ENCODE measurements at regions not wholly inside any gene's neighbourhood (a gene's known extent, or its start where the extent isn't known, plus 50 kb on each side); places are given as distances from the start of the nearest gene placed in this dataset.

DNA sequence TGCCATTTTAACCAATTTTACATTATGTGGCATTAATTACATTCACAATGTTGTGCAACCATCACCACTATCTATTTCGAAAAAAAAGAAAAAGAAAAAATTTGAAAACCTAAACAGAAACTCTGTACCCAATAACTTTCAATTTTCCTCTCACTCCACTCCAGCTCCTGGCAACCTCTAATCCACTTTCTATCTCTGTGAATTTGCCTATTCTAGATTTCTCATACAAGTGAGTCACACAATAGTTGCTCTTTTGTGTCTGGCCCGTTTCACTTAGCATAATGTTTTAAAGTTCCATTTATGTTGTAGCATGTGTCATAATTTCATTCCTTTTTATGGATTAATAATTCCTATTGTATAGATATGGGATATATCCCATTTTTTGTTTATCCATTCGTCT, 53.3 kb upstream of the TBC1D5 start:
- TF ChIP-seq ZNF274 (IDR thresholded peaks at IDR 0.05; ENCODE audit: low read depth, low read length) (no peak), YY1 (IDR thresholded peaks at IDR 0.05; ENCODE audit: insufficient read depth, insufficient read length) (no peak), SUZ12 (IDR thresholded peaks at IDR 0.05; ENCODE audit: extremely low read depth, insufficient read depth, insufficient read length) (no peak)
